ENCODE measurements at regions not wholly inside any gene's neighbourhood (a gene's known extent, or its start where the extent isn't known, plus 50 kb on each side); places are given as distances from the start of the nearest gene placed in this dataset.

GRCh38 chr22:46058091-46058420, 81.1 kb upstream of the WNT7B start:
- Histone ChIP-seq H2AK5ac (ENCODE audit: low read length) (no peak overlapping the region), H3K79me2 (ENCODE audit: control insufficient read depth, insufficient read depth, low read length, poor library complexity) (no peaks in the 10 kb centered on the region), H3K27me3 (ENCODE audit: insufficient read depth, low read length) (peaks cover 23% of the 10 kb centered on the region), H2BK120ac (ENCODE audit: insufficient read depth, low read length, poor library complexity) (no peak overlapping the region), H3K4me2 (ENCODE audit: low read length) (no peak overlapping the region), H3K18ac (ENCODE audit: low read length) (no peak overlapping the region), H3K9ac (ENCODE audit: low read length) (no peak overlapping the region), H3K36me3 (ENCODE audit: control insufficient read depth in 1 of 2, insufficient read depth in 2 of 2, low read length in 2 of 2) (no peaks in the 10 kb centered on the region), H3K4me3 (ENCODE audit: low read depth, low read length) (no peak overlapping the region), H2AFZ (ENCODE audit: insufficient read depth, low read length, poor library complexity) (no peak overlapping the region), H4K8ac (ENCODE audit: low read depth, low read length) (no peak overlapping the region), H4K91ac (ENCODE audit: low read depth, low read length) (no peak overlapping the region), H2BK12ac (ENCODE audit: low read length) (no peak overlapping the region), H3K79me1 (ENCODE audit: low read length) (no peaks in the 10 kb centered on the region), H2BK5ac (ENCODE audit: low read depth, low read length, poor library complexity) (no peak overlapping the region), H4K12ac (ENCODE audit: low read depth, low read length) (no peak overlapping the region), H3K4me1 (ENCODE audit: control insufficient read depth in 1 of 2, insufficient read depth in 2 of 2, low read length in 2 of 2) (no peaks in the 10 kb centered on the region), H3K14ac (ENCODE audit: low read length) (no peak overlapping the region), H3K23ac (ENCODE audit: low read length) (no peak overlapping the region), H3K4ac (ENCODE audit: low read depth, low read length) (no peak overlapping the region), H3K27ac (ENCODE audit: low read depth, low read length) (no peak overlapping the region), H3K9me3 (ENCODE audit: insufficient read depth, low read depth, low read length) (no peaks in the 10 kb centered on the region)
- DNase-seq, result no peak
- WGBS (ENCODE audit: extremely low coverage, insufficient coverage, insufficient read length), result no CpG with 5 or more reads among the region's 6 CpGs

DNA sequence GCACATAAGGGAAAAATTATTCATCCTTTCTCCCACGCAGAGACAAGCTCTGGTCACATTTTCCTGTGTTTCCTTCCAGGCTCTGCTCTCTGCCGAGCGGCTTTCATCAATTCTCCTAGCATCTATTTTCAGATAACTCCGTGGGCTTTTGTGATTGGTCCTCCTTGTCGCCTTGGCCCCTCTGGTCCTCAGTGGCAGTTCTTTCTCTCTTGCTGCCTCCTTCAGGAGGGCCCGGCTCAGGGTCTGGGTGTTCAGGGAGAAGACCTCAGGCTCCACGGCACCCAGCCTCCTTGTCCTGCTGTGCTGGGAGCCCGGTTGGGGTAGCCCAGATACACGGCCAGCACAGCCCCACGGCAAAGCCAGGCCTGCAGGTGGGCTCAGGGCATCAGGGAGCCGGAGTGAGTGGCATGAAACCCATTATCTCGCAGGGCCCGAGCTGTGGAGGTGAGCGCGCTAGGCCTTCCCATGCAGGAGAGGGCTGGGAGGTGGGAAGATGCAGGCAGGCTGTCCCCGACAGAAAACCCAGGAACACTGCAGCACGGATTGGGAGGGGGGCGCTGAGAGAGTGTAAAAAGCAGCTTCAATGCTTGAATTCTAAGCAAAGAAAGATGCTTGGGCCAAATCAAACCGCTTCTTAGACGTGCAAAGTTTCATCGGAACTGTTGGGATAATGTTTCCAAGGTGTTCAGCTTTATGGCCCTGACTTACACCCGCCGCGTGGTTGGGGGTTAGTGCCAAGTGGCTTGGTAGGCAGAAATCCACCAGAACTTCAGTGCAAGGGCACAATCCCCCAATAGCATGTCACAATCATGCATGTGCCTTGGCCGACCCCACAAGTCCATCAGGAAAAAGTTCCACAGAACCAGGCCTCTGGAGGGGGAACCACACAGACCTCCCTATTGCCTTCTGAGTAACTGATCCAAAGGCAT, 81.9 kb upstream of the WNT7B start:
- no peak overlapping the region for H3K14ac ChIP-seq (ENCODE audit: low read length)
- H3K4me3 ChIP-seq (ENCODE audit: low read depth, low read length), result no peak overlapping the region
- no CpG with 5 or more reads among the region's 25 CpGs for WGBS (ENCODE audit: extremely low coverage, insufficient coverage, insufficient read length)
- H4K12ac ChIP-seq (ENCODE audit: low read depth, low read length), result no peak overlapping the region
- H3K79me1 ChIP-seq (ENCODE audit: low read length), result no peaks in the 10 kb centered on the region
- H3K27me3 ChIP-seq (ENCODE audit: insufficient read depth, low read length), result peaks cover 28% of the 10 kb centered on the region
- H3K9me3 ChIP-seq (ENCODE audit: insufficient read depth, low read depth, low read length), result no peaks in the 10 kb centered on the region
- H2BK120ac ChIP-seq (ENCODE audit: insufficient read depth, low read length, poor library complexity), result no peak overlapping the region
- no peak overlapping the region for H2AFZ ChIP-seq (ENCODE audit: insufficient read depth, low read length, poor library complexity)
- H2AK5ac ChIP-seq (ENCODE audit: low read length), result no peak overlapping the region
- no peak overlapping the region for H3K23ac ChIP-seq (ENCODE audit: low read length)
- no peak overlapping the region for H3K27ac ChIP-seq (ENCODE audit: low read depth, low read length)
- H3K4ac ChIP-seq (ENCODE audit: low read depth, low read length), result no peak overlapping the region
- H3K9ac ChIP-seq (ENCODE audit: low read length), result no peak overlapping the region
- H2BK12ac ChIP-seq (ENCODE audit: low read length), result no peak overlapping the region
- no peak overlapping the region for H3K4me2 ChIP-seq (ENCODE audit: low read length)
- H3K79me2 ChIP-seq (ENCODE audit: control insufficient read depth, insufficient read depth, low read length, poor library complexity), result no peaks in the 10 kb centered on the region
- DNase-seq, result no peak
- H4K91ac ChIP-seq (ENCODE audit: low read depth, low read length), result no peak overlapping the region
- no peaks in the 10 kb centered on the region for H3K36me3 ChIP-seq (ENCODE audit: control insufficient read depth in 1 of 2, insufficient read depth in 2 of 2, low read length in 2 of 2)
- no peaks in the 10 kb centered on the region for H3K4me1 ChIP-seq (ENCODE audit: control insufficient read depth in 1 of 2, insufficient read depth in 2 of 2, low read length in 2 of 2)
- H3K18ac ChIP-seq (ENCODE audit: low read length), result no peak overlapping the region
- no peak overlapping the region for H2BK5ac ChIP-seq (ENCODE audit: low read depth, low read length, poor library complexity)
- H4K8ac ChIP-seq (ENCODE audit: low read depth, low read length), result no peak overlapping the region

DNA sequence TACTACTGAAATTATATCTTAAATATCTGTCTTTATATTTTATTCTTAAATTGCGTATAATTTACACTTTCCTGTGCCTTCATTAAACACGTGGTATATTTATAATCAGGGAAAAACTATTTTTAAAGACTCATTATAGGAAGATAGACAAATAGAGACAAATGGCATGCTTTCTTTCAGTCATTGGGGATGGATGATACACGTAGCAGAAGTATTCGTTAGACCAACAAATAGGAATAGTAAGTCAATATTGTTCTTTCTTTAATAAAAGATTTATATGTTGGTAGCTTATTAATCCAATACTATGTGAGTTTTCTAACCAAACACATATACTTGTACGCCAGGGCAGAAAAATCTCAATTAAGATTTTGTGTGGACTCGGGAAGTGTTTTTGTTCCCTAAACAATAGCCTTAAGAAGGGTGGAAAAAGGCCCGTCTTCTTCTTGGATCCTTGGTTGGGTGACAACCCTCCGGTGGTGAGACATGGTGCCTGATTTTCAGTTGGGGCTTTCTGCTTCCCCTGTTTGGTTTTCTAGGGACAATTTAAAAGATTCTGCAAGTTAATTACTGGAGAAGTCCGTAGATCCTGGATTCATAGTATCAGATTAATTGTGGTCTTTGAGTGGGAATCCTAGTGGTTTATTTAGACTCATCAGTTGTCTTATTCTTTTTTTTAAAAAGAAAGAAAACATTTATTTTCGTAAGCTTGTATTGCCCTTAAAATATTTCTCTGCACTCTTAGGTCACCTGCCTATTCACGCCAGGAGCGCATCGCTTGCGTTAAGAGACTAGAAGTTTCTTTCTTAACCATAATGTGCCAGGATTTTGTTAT, 83.5 kb upstream of the WNT7B start:
- H2BK5ac ChIP-seq (ENCODE audit: low read depth, low read length, poor library complexity), result no peak overlapping the region
- no peaks in the 10 kb centered on the region for H3K9me3 ChIP-seq (ENCODE audit: insufficient read depth, low read depth, low read length)
- no CpG with 5 or more reads among the region's 14 CpGs for WGBS (ENCODE audit: extremely low coverage, insufficient coverage, insufficient read length)
- no peak overlapping the region for H3K4me2 ChIP-seq (ENCODE audit: low read length)
- H3K27me3 ChIP-seq (ENCODE audit: insufficient read depth, low read length), result peaks cover 32% of the 10 kb centered on the region
- no peak for DNase-seq
- H3K18ac ChIP-seq (ENCODE audit: low read length), result no peak overlapping the region
- H3K27ac ChIP-seq (ENCODE audit: low read depth, low read length), result no peak overlapping the region
- no peak overlapping the region for H4K12ac ChIP-seq (ENCODE audit: low read depth, low read length)
- H3K4ac ChIP-seq (ENCODE audit: low read depth, low read length), result no peak overlapping the region
- H4K8ac ChIP-seq (ENCODE audit: low read depth, low read length), result no peak overlapping the region
- no peak overlapping the region for H4K91ac ChIP-seq (ENCODE audit: low read depth, low read length)
- no peak overlapping the region for H2AFZ ChIP-seq (ENCODE audit: insufficient read depth, low read length, poor library complexity)
- no peak overlapping the region for H3K14ac ChIP-seq (ENCODE audit: low read length)
- H2BK120ac ChIP-seq (ENCODE audit: insufficient read depth, low read length, poor library complexity), result no peak overlapping the region
- no peak overlapping the region for H3K4me3 ChIP-seq (ENCODE audit: low read depth, low read length)
- no peaks in the 10 kb centered on the region for H3K36me3 ChIP-seq (ENCODE audit: control insufficient read depth in 1 of 2, insufficient read depth in 2 of 2, low read length in 2 of 2)
- H2BK12ac ChIP-seq (ENCODE audit: low read length), result no peak overlapping the region
- no peaks in the 10 kb centered on the region for H3K79me1 ChIP-seq (ENCODE audit: low read length)
- H3K9ac ChIP-seq (ENCODE audit: low read length), result no peak overlapping the region
- H3K4me1 ChIP-seq (ENCODE audit: control insufficient read depth in 1 of 2, insufficient read depth in 2 of 2, low read length in 2 of 2), result no peaks in the 10 kb centered on the region
- no peak overlapping the region for H2AK5ac ChIP-seq (ENCODE audit: low read length)
- H3K79me2 ChIP-seq (ENCODE audit: control insufficient read depth, insufficient read depth, low read length, poor library complexity), result no peaks in the 10 kb centered on the region
- no peak overlapping the region for H3K23ac ChIP-seq (ENCODE audit: low read length)

DNA sequence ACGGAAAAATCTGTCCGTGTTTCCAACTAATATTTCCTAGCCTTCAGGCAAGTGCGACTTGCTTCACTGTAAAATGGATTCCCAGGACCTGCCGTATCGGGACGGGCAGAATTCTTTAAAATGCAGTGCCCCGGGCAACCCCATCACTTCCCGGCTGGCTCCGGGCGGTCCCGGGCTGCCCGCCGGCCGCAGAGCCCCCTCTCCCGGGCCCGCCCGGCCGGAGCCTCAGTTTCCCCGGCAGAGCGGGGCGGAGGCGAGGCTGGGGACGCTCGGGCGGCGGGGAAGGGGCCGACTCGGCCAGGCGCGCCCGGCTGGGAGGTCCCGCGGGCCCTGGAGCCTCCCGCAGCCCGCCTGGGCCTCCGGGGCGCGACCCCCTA, 84.2 kb upstream of the WNT7B start:
- no peak overlapping the region for H4K8ac ChIP-seq (ENCODE audit: low read depth, low read length)
- H3K9me3 ChIP-seq (ENCODE audit: insufficient read depth, low read depth, low read length), result no peaks in the 10 kb centered on the region
- no peak overlapping the region for H3K18ac ChIP-seq (ENCODE audit: low read length)
- peaks cover 32% of the 10 kb centered on the region for H3K27me3 ChIP-seq (ENCODE audit: insufficient read depth, low read length)
- H3K79me2 ChIP-seq (ENCODE audit: control insufficient read depth, insufficient read depth, low read length, poor library complexity), result no peaks in the 10 kb centered on the region
- no peak overlapping the region for H3K27ac ChIP-seq (ENCODE audit: low read depth, low read length)
- no peak overlapping the region for H3K23ac ChIP-seq (ENCODE audit: low read length)
- WGBS (ENCODE audit: extremely low coverage, insufficient coverage, insufficient read length), result no CpG with 5 or more reads among the region's 38 CpGs
- no peak overlapping the region for H4K91ac ChIP-seq (ENCODE audit: low read depth, low read length)
- H4K12ac ChIP-seq (ENCODE audit: low read depth, low read length), result no peak overlapping the region
- no peak for DNase-seq
- no peaks in the 10 kb centered on the region for H3K79me1 ChIP-seq (ENCODE audit: low read length)
- no peak overlapping the region for H3K4ac ChIP-seq (ENCODE audit: low read depth, low read length)
- no peak overlapping the region for H3K4me3 ChIP-seq (ENCODE audit: low read depth, low read length)
- H2BK5ac ChIP-seq (ENCODE audit: low read depth, low read length, poor library complexity), result no peak overlapping the region
- H3K4me1 ChIP-seq (ENCODE audit: control insufficient read depth in 1 of 2, insufficient read depth in 2 of 2, low read length in 2 of 2), result no peaks in the 10 kb centered on the region
- H3K36me3 ChIP-seq (ENCODE audit: control insufficient read depth in 1 of 2, insufficient read depth in 2 of 2, low read length in 2 of 2), result no peaks in the 10 kb centered on the region
- H3K9ac ChIP-seq (ENCODE audit: low read length), result no peak overlapping the region
- no peak overlapping the region for H2AFZ ChIP-seq (ENCODE audit: insufficient read depth, low read length, poor library complexity)
- H2BK120ac ChIP-seq (ENCODE audit: insufficient read depth, low read length, poor library complexity), result no peak overlapping the region
- no peak overlapping the region for H2BK12ac ChIP-seq (ENCODE audit: low read length)
- H3K14ac ChIP-seq (ENCODE audit: low read length), result no peak overlapping the region
- no peak overlapping the region for H2AK5ac ChIP-seq (ENCODE audit: low read length)
- H3K4me2 ChIP-seq (ENCODE audit: low read length), result peak overlapping the region; percentile 10

Measured in trophoblast cell (in vitro differentiated cells and primary cell).